HCEC 1CT (cell line): ENCODE measurements at regions not wholly inside any gene's neighbourhood (a gene's known extent, or its start where the extent isn't known, plus 50 kb on each side); places are given as distances from the start of the nearest gene placed in this dataset.
"Not testable (repeated sequence)": the region's sequence is repeated elsewhere in the genome, so short reads cannot be mapped to it uniquely, and the experiment has no call there.

Source experiments
- DNase-seq: peaks from one replicate; pipeline ENCODE4 v3.0.0-alpha.2; 2017

DNA sequence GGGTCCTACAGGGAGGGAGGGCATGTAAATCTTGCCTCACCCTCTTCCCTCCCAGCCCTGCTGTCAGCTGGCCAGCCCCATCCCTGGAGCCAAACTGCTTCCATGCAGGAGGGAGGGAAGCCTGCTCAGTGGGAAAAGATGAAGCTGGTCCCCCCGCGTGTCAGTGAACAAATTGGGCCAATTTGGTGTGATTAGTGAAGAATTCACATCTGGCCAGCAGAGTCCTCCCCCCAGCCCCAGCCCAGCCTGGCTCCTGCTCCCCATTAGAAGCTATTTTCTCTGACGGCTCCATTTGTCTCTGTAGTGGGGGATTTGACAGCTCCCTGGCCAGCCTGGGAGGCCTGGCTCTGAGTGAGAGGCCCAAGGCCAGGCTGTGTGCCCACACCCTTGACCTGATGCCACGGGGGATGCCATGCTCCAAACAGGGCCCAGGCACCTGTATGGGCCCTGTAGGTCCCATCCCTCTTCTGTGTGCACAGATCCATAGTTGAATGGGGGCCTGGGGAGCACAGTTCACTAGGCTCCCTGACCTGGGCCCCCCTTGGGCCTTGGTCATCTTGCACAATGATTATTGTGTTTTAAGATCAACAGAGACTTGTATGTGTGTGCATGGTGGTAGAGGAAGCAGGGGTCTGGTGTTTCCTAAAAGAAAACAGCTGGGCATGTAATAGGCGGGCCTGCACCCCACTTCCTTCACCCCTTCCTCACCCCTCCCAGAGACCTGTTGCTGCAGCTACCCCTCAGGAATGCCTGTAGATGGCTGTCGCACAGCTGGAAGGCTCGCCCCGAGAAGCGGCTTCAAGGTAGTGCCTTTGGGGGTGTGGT, 50.7 kb upstream of the TAC4 start:
- DNase-seq = no peak

DNA sequence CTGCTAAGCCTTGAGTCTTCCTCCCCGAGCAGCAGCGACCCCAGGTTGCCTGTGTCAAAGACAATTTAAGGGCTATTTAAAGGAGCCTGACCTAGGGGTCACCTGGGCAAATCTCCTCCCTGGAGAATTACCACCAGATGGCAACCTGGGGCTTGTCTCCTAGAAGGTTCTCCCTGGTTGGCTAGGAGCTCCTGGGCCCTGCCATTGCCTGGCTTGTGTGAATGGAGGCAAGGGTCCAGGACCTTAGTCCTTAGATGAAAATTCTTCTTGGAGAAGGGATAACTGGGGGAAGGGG, 51.3 kb upstream of the TAC4 start:
- DNase-seq = no peak

DNA sequence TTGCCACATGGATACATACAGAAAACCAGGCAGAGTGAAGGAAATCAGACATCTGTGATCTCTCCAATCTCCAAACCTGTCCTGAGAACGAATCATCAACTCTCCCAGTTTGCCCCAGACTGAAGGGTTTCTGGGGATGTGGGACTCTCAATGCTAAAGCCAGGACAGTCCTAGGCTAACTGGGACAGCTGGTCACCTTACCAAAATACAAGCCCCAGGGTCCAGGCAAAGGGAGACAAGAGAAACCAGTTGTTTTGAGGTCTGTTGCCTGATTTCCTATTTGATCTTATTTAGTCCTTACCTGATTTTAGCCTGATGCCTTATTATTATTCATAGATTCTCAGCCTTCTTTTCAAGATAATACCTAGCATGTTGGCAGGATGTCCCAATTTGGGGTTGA, 51.7 kb upstream of the TAC4 start:
- no peak for DNase-seq

DNA sequence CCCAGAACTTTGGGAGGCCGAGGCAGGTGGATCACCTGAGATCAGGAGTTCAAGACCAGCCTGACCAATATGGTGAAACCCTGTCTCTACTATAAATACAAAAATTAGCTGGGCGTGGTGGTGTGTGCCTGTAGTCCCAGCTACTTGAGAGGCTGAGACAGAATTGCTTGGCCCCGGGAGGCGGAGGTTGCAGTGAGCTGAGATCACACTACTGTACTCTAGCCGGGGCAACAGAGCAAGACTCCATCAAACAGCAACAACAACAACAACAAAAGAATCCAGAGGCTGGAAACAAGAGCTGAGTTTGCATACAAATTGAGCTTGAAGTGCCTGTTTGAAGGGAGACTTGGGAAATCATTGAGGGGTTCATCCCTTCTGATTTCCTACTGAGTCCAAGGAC, 52.9 kb upstream of the TAC4 start:
- not testable (repeated sequence) for DNase-seq

DNA sequence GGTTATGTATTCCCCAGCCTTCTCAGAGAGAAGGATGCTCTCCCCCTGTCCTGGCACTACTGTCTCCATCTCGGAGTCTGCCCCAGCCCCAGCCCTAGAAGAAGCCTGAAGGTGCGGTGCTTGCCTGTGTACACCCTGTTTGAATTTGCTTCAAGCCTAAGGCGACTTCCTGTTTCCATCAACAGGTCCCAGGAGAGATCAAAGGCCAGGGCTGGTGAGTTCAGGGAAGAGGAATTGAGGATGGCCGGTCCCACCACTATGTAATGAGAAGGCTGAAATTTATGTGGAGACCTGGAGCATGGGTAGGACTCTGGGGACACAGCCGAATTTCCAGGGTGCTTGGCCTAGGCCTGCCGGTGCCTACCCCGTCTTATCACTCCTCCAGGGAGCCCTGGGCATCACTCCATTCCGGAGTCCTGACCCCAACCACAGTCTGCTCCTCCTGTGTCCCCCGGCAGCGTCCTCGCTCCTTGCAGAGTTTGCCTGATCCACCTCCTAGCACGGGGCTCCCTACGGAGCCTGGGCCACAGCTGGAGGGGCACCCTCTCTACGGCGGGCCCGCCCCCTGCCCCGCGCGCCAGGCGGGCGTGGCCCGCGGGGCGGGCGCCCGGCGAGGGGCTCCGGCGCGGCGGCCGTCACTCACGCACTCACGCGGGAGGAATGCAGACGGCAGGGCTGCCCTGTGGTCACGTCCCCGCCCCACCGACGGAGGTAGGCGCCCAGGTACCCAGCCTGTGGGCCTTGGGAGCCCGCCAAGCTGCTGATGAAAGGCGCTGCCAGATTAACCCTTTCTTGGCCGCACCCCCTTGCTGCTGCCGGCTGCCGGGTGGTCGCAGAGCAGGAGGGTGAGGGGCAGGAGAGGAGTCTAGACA, 53.8 kb upstream of the TAC4 start:
- DNase-seq = no peak

DNA sequence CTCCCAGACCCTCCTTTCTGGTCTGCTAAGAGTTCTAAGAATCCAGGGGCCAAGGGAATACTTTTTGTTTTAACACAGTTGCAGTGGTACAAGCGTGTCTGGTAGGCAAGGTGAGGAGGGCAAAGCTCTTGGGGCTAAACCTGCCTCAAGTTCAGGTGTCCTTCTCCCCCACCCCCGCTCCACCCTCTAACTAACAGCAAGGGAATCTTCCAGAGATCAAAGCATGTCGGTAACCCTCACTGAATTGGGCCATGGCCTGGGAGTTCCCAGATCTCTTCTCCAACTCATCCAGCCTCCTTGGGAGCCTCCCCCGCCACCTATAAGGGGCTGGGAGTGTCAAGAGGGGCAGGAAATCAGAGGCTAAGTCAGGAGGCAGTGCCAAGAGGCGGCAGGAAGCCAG, 55.7 kb upstream of the TAC4 start:
- no peak for DNase-seq

DNA sequence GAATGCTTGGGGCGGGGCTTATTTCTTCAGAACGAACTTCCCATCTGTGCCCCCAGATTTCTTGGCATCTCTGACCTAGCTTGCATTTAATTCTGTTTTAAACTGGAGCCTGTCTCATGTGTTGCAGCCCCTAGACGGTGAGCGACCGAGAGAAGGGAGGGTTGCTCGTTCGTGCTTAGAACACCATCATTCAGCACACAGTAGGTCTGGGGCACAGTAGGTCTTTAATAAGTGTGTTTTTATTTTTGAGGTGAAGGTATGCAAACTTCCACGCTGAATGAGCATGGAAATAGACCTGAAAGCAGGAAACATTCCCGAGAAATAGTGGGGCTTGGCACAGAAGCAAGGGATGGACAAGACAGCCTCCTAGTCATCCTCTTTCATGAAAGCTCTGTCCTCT, 57.0 kb upstream of the TAC4 start:
- DNase-seq = no peak

DNA sequence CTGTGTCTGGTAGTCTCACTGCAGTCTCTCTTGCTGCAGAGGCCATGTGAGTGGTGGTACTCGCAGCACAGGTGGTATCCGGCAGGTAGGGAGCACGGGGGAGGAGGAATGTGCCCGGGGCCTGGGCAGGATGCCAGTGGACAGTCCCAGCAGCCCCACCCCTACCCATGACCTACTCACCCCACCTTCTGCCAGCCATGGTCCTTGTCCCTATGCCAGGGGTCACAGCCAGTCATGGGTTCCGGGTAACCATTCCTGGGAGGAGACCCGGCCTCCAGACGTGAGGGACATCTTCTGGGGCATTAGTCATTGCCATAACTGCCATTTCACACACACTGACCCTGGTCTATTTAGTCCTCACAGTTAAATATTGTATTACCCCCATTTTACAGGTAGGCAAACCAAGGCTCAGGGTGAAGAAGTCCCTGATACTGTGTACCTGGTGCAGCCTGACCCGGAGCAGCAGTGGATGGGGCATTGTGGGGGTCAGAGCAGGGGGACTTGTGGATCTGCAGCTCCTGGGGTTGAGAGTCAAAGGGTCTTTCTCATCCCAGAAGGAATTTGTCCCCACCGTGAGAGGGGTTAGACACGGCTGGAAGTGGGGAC, 58.8 kb upstream of the TAC4 start:
- no peak for DNase-seq

DNA sequence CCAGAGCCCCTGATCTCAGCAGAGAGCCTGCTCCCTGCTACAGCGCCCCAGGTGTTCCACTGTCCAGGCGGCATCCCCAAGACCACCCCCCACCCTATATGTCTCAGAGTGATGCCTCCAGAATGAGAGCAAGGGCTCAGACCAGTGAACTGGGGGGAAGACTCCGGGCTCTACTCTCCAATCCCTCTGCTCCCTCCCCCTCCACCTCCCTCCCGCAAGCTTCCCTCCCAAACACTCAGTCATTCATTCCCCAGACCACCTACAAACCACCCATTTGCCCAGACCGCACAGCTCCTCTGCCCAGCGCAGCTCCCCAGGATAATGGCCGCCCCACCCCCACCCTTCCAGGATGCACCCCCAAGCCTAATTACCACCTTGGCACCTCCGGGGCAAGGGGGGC, 59.4 kb upstream of the TAC4 start:
- no peak for DNase-seq

DNA sequence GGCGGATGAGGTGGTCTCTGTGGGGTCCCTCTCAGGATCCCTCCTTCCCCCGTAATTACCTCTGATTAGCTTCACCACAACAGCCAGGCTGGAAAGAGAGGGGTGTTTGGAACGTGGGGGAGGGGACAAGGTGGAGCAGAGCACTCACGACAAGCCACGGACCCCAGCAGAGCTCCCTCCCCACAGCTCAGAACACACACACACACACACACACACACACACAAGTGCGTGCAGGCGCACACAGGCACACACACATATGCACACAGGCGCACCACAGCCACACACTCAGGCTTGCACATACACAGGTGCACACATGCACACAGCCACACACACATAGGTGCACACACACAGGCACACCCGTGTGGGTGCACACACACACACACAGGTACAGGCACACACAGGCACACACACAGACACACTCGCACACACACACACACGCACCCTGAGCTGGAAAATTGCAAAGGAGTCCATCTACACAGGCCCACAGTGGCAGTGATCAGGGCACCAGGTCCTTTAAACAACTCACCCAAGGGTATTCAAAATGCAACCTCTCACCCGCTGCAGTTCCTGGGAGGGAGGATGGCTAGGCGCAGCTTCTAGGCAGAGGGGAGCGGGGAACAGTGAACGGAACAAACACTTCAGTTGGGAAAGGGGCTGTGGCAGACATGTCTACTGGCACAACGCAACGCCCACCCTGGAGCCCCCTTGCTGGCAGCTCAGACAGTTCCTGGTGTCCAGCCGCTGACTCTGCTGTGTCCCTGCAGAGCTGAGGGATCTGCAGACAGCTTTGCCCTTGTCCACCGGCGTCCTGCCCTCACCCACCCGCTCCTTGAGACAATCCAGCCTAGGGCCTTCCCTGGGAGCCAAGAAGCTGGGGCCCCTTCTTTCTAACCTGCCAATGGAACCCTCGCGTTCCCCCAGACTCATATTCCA, 59.9 kb upstream of the DLX4 start:
- DNase-seq = no peak

DNA sequence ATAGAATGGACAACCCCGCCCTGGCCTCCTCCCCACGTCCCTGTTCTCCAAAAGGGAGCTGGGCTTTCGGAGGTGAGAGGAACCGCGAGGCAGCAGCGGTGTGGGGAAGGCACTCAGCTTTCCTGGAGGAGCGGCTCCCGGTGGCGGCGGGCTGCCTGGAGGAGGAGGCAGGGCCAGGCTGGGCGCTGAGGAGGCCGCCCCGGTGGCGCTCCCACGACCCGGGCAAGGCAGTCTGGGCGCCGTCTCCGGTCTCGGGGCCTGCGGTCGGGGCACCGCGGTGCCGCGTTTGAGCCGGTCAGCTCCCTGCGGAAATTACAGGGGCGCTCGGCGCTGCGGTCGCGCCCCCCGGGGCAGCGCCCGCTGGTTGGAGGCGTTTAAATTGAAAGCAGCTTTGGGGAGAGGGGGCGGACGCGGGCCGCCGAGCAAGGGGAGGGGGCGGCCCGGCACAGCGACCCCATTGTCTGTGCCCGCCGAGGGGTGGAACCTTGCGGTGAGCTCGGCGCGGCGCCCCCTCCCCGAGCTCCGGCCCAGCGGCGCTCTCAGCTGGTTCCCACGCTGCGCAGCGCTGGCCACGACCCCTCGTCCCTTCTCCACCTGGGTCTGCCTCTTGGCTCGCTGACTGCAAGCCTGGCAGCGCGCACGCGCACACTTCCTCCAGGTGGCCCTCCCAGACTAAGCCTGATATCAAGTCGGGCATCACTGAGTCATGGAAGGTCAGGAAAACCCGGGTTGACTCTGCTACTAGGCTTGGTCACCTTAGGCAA, 58.7 kb upstream of the DLX4 start:
- DNase-seq = no peak

DNA sequence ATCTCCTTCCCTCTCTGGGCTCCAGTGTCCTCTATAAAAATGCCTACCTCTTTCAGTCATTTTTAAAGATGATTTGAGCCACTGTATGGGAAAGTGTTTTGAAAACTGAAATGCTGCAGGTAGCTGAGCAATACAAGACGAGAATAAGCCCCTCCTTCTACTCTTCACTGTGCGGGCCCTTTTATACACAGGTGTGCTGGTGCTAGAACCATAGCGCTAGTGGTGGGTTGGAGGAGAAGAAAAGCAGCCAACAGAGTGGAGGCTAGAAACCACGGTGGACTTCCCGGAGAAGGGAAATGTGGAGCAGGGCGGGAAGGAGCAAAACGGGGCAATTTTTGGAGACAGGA, 58.2 kb upstream of the DLX4 start:
- no peak for DNase-seq

DNA sequence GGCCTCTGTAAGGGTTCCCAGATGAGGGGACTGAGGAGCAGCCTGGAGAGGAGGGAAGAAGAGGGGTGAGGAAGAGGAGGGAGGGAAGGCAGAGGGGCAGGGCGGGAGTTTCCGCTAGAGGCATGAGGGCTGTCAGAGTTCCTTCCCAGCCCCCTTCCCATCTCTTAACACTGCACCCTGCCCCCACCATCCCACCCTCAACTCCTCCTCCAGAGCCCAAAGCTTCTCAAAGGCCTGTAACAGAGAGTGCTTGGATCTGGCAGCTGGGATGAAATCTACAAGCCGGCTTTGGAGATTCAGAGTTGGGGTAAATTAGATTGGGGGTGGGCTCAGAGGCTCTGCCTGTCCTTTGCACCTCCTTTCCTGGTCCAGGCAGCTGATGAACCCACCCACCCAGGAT, 57.3 kb upstream of the DLX4 start:
- no peak for DNase-seq

DNA sequence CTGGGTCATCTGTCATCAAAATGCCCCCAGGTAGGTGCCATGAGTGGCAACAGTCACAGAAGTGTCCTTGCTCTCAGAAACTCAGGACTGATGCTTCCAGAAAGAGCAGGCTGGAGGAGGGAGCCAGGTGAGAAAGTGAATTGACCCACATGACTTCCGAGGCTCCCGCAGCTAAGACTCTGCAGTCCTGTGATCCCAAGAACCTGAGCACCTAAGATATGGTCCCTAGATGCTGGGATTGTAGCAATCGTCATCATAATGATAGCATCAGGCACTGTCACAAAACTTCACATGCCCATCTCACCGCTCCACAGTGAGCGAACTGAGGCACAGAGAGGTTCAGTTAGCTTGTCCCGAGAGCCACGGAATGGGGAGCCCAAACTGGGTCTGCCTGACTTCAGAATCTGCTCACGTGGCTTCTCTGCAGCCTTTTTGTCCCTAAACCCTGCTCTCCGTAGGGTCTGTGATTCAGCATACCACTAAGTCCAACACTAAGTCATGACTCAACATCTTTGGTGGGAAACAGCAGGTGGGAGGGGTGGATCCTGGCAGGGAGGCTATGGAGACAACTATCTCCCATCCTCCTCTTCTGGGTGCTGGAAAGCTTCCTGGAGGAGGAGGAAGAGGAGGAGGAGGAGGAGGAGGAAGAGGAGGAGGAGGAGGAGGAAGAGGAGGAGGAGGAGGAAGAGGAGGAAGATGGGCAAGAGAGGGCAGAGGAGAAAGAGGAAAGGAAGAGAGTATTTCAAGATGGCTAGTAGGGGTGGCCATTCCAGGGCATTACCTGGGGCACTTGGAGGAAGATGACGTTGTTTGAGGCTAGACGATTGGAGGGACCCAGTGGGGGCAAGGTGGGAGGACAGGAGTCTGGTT, 55.5 kb upstream of the DLX4 start:
- peak; percentile 52 for DNase-seq

DNA sequence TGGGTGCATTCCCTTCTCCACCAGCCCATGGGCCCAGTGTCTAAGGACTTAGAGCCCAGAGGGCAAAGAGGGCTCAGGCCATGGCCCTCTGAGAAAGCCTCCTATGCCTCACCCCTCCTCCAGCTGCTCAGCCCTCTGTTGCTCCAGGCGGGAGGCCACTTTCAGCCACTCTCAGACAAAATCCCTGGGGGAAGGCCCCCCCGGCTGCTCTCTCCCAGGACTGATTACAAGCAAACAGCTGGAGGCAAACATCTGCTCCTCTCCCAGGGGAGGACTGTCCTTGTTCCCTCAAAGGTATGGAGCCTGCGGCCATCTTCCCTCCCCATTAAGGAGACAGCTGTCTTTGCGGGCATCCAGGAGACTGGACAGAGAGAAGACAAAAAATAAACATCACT, 54.9 kb upstream of the DLX4 start:
- DNase-seq = no peak

DNA sequence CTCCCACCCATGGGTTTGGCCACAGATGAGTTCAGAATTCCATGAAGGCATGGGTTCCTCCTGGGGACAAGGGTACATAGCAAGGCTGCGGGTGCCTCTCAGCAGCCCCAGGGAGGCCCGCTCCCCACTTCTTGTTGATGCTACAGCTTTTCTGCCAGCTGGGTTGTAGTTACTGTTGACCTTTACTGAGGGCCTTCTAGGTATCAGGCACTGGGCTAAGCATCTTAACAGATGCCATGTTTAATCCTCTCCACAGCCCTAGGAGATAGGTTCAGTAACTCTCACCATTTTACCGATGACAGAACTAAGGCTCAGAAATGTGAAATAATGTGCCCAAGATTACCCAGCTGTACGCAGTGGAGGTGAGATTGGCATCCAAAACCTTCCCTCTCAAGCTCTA, 54.3 kb upstream of the DLX4 start:
- no peak for DNase-seq

DNA sequence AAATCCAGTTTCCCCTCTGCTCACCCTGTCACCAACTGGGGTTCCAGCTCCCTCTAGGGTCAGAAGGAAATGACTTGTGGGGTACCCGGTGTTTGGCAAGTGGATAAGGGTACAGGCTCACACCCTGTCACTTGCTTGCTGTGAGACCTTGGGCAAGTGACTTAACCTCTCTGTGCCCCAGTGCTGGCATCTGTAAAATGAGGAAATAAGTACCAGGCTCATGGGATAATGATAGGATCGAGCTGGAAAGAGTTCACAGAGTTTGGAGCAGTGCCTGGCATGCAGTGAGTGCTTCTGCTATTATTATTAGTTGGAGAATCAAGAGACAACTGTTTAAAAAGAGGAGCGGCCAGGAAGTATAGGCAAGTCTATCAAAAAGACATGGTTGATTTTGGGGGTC, 53.7 kb upstream of the DLX4 start:
- no peak for DNase-seq

DNA sequence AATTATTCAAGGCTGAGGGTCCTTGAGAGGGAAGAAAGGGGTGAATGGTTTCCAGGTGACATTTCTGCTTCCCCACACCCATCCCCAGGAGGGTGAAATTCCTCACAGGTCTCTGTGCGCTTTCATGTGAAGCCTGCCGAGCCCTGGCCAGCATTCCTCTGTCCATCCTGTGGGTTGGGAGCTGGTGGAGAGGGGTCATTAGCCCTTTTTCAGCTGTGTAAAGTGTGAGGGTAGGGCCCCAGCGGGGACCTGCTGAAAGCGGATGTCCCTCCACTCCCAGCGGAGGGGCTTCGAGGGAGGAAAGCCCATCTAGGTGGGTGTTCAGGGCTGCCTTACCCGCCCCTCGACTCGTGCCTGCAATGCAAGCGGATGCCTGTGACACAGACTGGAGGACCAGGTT, 53.3 kb upstream of the DLX4 start:
- no peak for DNase-seq

DNA sequence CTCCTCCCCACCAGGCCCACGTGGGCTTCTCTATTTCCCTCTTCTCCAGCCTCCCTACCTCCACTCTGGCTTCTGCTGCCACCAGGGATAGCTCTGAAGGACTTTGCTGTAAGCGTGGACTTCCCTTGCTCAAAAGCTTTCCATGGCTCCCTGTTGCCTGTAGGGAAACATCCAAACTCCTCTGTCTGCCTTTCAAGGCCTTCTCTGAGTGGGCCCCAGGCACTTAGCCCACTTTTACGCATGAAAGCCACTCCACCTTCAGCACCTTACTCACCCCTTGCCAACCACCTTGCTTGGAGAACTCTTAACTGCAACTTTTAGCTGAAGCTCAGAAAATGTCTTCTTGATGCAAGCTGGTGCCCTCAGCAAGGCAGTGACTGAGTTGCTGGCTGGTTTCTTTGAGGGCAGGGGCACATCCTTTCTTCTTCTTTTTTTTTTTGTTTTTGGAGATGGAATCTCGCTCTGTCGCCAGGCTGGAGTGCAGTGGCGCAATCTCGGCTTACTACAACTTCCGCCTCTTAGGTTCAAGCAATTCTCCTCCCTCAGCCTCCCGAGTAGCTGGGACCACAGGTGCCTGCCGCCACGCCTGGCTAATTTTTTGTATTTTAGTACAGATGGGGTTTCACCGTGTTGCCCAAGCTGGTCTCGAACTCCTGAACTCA, 52.0 kb upstream of the DLX4 start:
- DNase-seq = no peak

DNA sequence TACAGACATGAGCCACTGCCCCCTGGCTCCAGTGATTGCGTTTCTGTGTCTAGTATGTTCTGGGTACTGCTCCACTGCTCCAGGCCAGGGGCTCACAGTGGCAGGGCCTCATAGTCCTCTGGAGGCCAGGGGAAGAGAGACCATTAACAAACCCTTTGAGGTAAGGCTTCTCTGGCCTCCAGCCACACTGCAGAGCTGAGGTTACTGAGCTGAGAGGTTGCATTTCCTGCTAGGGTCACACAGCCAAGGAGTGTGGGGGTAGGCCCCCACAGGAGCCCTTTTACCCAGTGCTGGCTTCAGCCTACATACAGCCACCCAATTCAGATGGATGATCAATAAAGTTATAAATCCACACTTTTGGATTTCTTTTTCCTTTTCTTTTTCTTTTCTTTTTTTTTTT, 50.4 kb upstream of the DLX4 start:
- no peak for DNase-seq
